Stomach (tissue), 4 donors: ENCODE measurements at regions not wholly inside any gene's neighbourhood (a gene's known extent, or its start where the extent isn't known, plus 50 kb on each side); places are given as distances from the start of the nearest gene placed in this dataset.

Experiments used
- CTCF ChIP-seq, 7 experiments: fragments of 450-650 bp in 4 of 7; fragments of 200-600 bp in 3 of 7; sonication (generic) in 3 of 7; IDR thresholded peaks; one replicate each; pipeline ENCODE4 v1.5.1; 2016 to 2019; ENCODE audit warnings: antibody characterized with exemption in 7 of 7, control low read depth in 2 of 7, mild to moderate bottlenecking in 1 of 7
- POLR2AphosphoS5 ChIP-seq, 3 donors: sonication (generic); formaldehyde crosslinking; IDR thresholded peaks; one replicate each; pipeline ENCODE4 v1.6.1; 2016; ENCODE audit warnings: antibody characterized with exemption in 3 of 3

- TF ChIP-seq CTCF (IDR thresholded peaks at IDR 0.05) (no peak), POLR2AphosphoS5 (IDR thresholded peaks at IDR 0.05) (no peak)
These were observed 1602.4 kb downstream of the TECRL start for GRCh38 chr4:62806816-62807215.
